HFFc6 (cell line): ENCODE measurements at regions not wholly inside any gene's neighbourhood (a gene's known extent, or its start where the extent isn't known, plus 50 kb on each side); places are given as distances from the start of the nearest gene placed in this dataset.
"Not testable (repeated sequence)": the region's sequence is repeated elsewhere in the genome, so short reads cannot be mapped to it uniquely, and the experiment has no call there.

Source experiments
- DNase-seq: peaks from one replicate; pipeline ENCODE4 v3.0.0-alpha.2; 2018
- H3K27ac Mint-ChIP-seq: 2 replicates; pipeline ENCODE4 v1.8.0; 2020; ENCODE audit warnings: mild to moderate bottlenecking, mixed read lengths
- H3K27me3 Mint-ChIP-seq: 2 replicates; pipeline ENCODE4 v1.8.0; 2021; ENCODE audit warnings: mild to moderate bottlenecking, moderate library complexity, mixed read lengths; ENCODE audit not compliant: insufficient read depth
- H3K36me3 Mint-ChIP-seq: 2 replicates; pipeline ENCODE4 v1.8.0; 2021; ENCODE audit warnings: low read depth, mixed read lengths
- H3K4me1 Mint-ChIP-seq: 2 replicates; pipeline ENCODE4 v1.8.0; 2020; ENCODE audit warnings: low read depth, mixed read lengths
- H3K4me3 Mint-ChIP-seq: 2 replicates; pipeline ENCODE4 v1.8.0; 2020; ENCODE audit warnings: mild to moderate bottlenecking, moderate library complexity, mixed read lengths
- H3K9me3 Mint-ChIP-seq: 2 replicates; pipeline ENCODE4 v1.8.0; 2020; ENCODE audit warnings: mild to moderate bottlenecking, mixed read lengths
- CTCF ChIP-seq: fragments of 200-600 bp; sonication (generic); IDR thresholded peaks from 2 replicates; pipeline ENCODE4 v1.5.0; 2021; ENCODE audit warnings: antibody characterized with exemption, mild to moderate bottlenecking

- H3K4me3 Mint-ChIP-seq: no peak overlapping the region
- no peaks in the 10 kb centered on the region for H3K9me3 Mint-ChIP-seq
Observed at GRCh38 chr13:20301403-20302071, 69.4 kb upstream of the GJB6 start.

GRCh38 chr13:20301015-20301402 is 68.9 kb upstream of the GJB6 start:
- H3K4me3 Mint-ChIP-seq: no peak overlapping the region
- H3K36me3 Mint-ChIP-seq: no peaks in the 10 kb centered on the region
- H3K4me1 Mint-ChIP-seq: peaks cover 8% of the 10 kb centered on the region; the same call in 1 of the 2 replicates
- H3K9me3 Mint-ChIP-seq: no peaks in the 10 kb centered on the region
- peaks cover 54% of the 10 kb centered on the region for H3K27me3 Mint-ChIP-seq
- no peak for TF ChIP-seq CTCF
- DNase-seq: no peak
- no peak overlapping the region for H3K27ac Mint-ChIP-seq

More at GRCh38 chr13:20301403-20302071, 69.4 kb upstream of the GJB6 start:
- Mint-ChIP-seq H3K4me1 (peaks cover 8% of the 10 kb centered on the region; the same call in 1 of the 2 replicates), H3K27me3 (peaks cover 51% of the 10 kb centered on the region), H3K27ac (no peak overlapping the region), H3K36me3 (no peaks in the 10 kb centered on the region)
- DNase-seq: no peak
- TF ChIP-seq CTCF: no peak

GRCh38 chr13:20297181-20297580 is 65.1 kb upstream of the GJB6 start:
- TF ChIP-seq CTCF: no peak
- no peaks in the 10 kb centered on the region for H3K4me1 Mint-ChIP-seq
- no peaks in the 10 kb centered on the region for H3K9me3 Mint-ChIP-seq
- DNase-seq: no peak
- H3K4me3 Mint-ChIP-seq: no peak overlapping the region
- no peak overlapping the region for H3K27ac Mint-ChIP-seq
- peaks cover 43% of the 10 kb centered on the region for H3K27me3 Mint-ChIP-seq
- no peaks in the 10 kb centered on the region for H3K36me3 Mint-ChIP-seq

- peaks cover 40% of the 10 kb centered on the region for H3K27me3 Mint-ChIP-seq
- H3K36me3 Mint-ChIP-seq: no peaks in the 10 kb centered on the region
- no peak for DNase-seq
- H3K27ac Mint-ChIP-seq: no peak overlapping the region
- no peak overlapping the region for H3K4me3 Mint-ChIP-seq
- H3K9me3 Mint-ChIP-seq: no peaks in the 10 kb centered on the region
- no peak for TF ChIP-seq CTCF
- H3K4me1 Mint-ChIP-seq: no peaks in the 10 kb centered on the region
Observed at GRCh38 chr13:20295956-20296355, 63.8 kb upstream of the GJB6 start.

- TF ChIP-seq CTCF: peak; percentile 53
- peaks cover 32% of the 10 kb centered on the region for H3K27me3 Mint-ChIP-seq
- no peak overlapping the region for H3K27ac Mint-ChIP-seq
- no peaks in the 10 kb centered on the region for H3K4me1 Mint-ChIP-seq
- DNase-seq: no peak
- no peak overlapping the region for H3K4me3 Mint-ChIP-seq
- no peaks in the 10 kb centered on the region for H3K36me3 Mint-ChIP-seq
- no peaks in the 10 kb centered on the region for H3K9me3 Mint-ChIP-seq
Observed at GRCh38 chr13:20294497-20294896, 62.4 kb upstream of the GJB6 start.

GRCh38 chr13:20292301-20292700 is 60.2 kb upstream of the GJB6 start:
- not testable (repeated sequence) for H3K27ac Mint-ChIP-seq, H3K4me3 Mint-ChIP-seq, H3K36me3 Mint-ChIP-seq, DNase-seq, H3K4me1 Mint-ChIP-seq, H3K9me3 Mint-ChIP-seq
- H3K27me3 Mint-ChIP-seq: peaks cover 17% of the 10 kb centered on the region
